K562 (cell line): ENCODE measurements at regions not wholly inside any gene's neighbourhood (a gene's known extent, or its start where the extent isn't known, plus 50 kb on each side); places are given as distances from the start of the nearest gene placed in this dataset.
A peak's percentile ranks its signal among the peaks of the same experiment; 100 is the strongest.
"Not testable (repeated sequence)": the region's sequence is repeated elsewhere in the genome, so short reads cannot be mapped to it uniquely, and the experiment has no call there.

Source experiments
- C11orf30 ChIP-seq: fragments of 450-650 bp; IDR thresholded peaks from 2 replicates; pipeline ENCODE4 v1.6.1; 2016; ENCODE audit warnings: low read depth, mild to moderate bottlenecking
- CHD2 ChIP-seq: IDR thresholded peaks from 2 replicates; pipeline ENCODE4 v1.6.1; 2011; ENCODE audit warnings: low read depth, low read length
- E2F3 ChIP-seq: fragments of 250-450 bp; sonication (Bioruptor Pico); IDR thresholded peaks from 2 replicates; pipeline ENCODE4 v1.4.0; 2020; ENCODE audit warnings: mild to moderate bottlenecking
- GABPA ChIP-seq: fragments of 200-800 bp; sonication (Bioruptor generic); conservative IDR thresholded peaks from 2 replicates; pipeline ENCODE4 v1.6.1; 2016; ENCODE audit warnings: low read depth, missing genetic modification characterization, missing compliant biosample characterization
- HDAC2 ChIP-seq: fragments of 450-650 bp; IDR thresholded peaks from 2 replicates; pipeline ENCODE4 v1.6.1; 2016; ENCODE audit warnings: mild to moderate bottlenecking
- L3MBTL2 ChIP-seq: fragments of 450-650 bp; IDR thresholded peaks from 2 replicates; pipeline ENCODE4 v1.6.1; 2016; ENCODE audit warnings: mild to moderate bottlenecking, moderate library complexity
- MYBL2 ChIP-seq, 2 experiments: fragments of 450-650 bp in 1 of 2; sonication (generic) in 1 of 2; formaldehyde crosslinking in 1 of 2; IDR thresholded peaks; 2 replicates each; pipeline versions ENCODE4 v1.6.1 to v1.8.1; 2017 to 2022; ENCODE audit warnings: borderline replicate concordance in 1 of 2, inconsistent platforms in 1 of 2, low read depth in 1 of 2, mild to moderate bottlenecking in 1 of 2, missing genetic modification reagents in 1 of 2, moderate library complexity in 1 of 2
- NCOA1 ChIP-seq: fragments of 450-650 bp; IDR thresholded peaks from 2 replicates; pipeline ENCODE4 v1.6.1; 2016; ENCODE audit warnings: low read depth
- PML ChIP-seq: IDR thresholded peaks from 2 replicates; pipeline ENCODE4 v1.6.1; 2012; ENCODE audit warnings: low read length, inconsistent platforms
- POLR2H ChIP-seq: IDR thresholded peaks from 2 replicates; pipeline ENCODE4 v1.6.1; 2016; ENCODE audit warnings: missing genetic modification characterization, low read depth, mild to moderate bottlenecking, control low read depth, missing compliant biosample characterization, moderate library complexity
- SMAD4 ChIP-seq: fragments of 250-450 bp; sonication (Bioruptor Pico); conservative IDR thresholded peaks from 2 replicates; pipeline ENCODE4 v1.8.0; 2021; ENCODE audit warnings: inconsistent platforms, mild to moderate bottlenecking, moderate library complexity
- TARDBP ChIP-seq: fragments of 450-650 bp; IDR thresholded peaks from 2 replicates; pipeline ENCODE4 v1.6.1; 2016
- TF ChIP-seq, protein P1 (sequence below): sonication (generic); formaldehyde crosslinking; IDR thresholded peaks from 2 replicates; pipeline ENCODE4 v1.8.0; 2023; ENCODE audit warnings: mild to moderate bottlenecking, missing genetic modification reagents
- TF ChIP-seq, protein P2 (sequence below), 2 experiments: fragments of 450-650 bp; IDR thresholded peaks; 2 replicates each; pipeline ENCODE4 v1.6.1; 2016; ENCODE audit warnings: mild to moderate bottlenecking in 2 of 2, borderline replicate concordance in 1 of 2, low read depth in 1 of 2, moderate library complexity in 1 of 2

DNA sequence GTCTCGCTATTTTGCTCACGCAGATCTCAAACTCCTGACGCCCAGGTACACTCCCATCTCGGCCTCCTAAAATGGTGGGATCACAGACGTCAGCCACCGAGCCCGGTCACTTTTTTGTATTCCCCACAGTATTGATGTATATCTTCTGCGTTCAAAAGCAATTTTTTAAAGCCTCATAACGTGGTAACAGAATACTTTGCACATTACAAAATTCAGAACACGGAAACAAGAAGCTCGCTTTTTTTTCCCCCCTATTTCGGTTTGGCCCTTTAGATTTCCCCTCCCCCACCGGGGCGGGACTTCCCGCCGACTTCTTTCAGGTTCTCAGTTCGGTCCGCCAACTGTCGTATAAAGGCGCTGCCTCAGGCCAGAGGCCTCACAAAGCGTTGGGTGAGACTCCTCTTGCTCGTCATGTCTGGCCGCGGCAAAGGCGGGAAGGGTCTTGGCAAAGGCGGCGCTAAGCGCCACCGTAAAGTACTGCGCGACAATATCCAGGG is 88.4 kb downstream of the OR2B2 start (continued):
- TF ChIP-seq MYBL2 (IDR thresholded peaks at IDR 0.05; ENCODE audit: low read depth) (peak; percentile 20; the same call in 1 of the 2 replicates), NCOA1 (0 out of 2 replicates have a peak, but pooled peaks have one; percentile 19), PML (peak; percentile 50), GABPA (tag) (peak; percentile 72), E2F3 (CRISPR knock-in tag) (peak; percentile 69; the same call in 1 of the 2 replicates), HDAC2 (peak; percentile 53; the same call in 1 of the 2 replicates), CHD2 (peak; percentile 68), POLR2H (tag) (peak; percentile 94), TARDBP (0 out of 2 replicates have a peak, but pooled peaks have one; percentile 21), L3MBTL2 (peak; percentile 44), C11orf30 (peak; percentile 38; the same call in 1 of the 2 replicates), SMAD4 (CRISPR knock-in tag) (peak; percentile 81)
- not testable (repeated sequence) for TF ChIP-seq MYBL2 (CRISPR knock-in tag; IDR thresholded peaks at IDR 0.05; ENCODE audit: borderline replicate concordance)
- TF ChIP-seq, protein P1, sequence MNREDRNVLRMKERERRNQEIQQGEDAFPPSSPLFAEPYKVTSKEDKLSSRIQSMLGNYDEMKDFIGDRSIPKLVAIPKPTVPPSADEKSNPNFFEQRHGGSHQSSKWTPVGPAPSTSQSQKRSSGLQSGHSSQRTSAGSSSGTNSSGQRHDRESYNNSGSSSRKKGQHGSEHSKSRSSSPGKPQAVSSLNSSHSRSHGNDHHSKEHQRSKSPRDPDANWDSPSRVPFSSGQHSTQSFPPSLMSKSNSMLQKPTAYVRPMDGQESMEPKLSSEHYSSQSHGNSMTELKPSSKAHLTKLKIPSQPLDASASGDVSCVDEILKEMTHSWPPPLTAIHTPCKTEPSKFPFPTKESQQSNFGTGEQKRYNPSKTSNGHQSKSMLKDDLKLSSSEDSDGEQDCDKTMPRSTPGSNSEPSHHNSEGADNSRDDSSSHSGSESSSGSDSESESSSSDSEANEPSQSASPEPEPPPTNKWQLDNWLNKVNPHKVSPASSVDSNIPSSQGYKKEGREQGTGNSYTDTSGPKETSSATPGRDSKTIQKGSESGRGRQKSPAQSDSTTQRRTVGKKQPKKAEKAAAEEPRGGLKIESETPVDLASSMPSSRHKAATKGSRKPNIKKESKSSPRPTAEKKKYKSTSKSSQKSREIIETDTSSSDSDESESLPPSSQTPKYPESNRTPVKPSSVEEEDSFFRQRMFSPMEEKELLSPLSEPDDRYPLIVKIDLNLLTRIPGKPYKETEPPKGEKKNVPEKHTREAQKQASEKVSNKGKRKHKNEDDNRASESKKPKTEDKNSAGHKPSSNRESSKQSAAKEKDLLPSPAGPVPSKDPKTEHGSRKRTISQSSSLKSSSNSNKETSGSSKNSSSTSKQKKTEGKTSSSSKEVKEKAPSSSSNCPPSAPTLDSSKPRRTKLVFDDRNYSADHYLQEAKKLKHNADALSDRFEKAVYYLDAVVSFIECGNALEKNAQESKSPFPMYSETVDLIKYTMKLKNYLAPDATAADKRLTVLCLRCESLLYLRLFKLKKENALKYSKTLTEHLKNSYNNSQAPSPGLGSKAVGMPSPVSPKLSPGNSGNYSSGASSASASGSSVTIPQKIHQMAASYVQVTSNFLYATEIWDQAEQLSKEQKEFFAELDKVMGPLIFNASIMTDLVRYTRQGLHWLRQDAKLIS (CRISPR knock-in tag) = peak; percentile 9; the same call in 1 of the 2 replicates
- TF ChIP-seq, protein P2, sequence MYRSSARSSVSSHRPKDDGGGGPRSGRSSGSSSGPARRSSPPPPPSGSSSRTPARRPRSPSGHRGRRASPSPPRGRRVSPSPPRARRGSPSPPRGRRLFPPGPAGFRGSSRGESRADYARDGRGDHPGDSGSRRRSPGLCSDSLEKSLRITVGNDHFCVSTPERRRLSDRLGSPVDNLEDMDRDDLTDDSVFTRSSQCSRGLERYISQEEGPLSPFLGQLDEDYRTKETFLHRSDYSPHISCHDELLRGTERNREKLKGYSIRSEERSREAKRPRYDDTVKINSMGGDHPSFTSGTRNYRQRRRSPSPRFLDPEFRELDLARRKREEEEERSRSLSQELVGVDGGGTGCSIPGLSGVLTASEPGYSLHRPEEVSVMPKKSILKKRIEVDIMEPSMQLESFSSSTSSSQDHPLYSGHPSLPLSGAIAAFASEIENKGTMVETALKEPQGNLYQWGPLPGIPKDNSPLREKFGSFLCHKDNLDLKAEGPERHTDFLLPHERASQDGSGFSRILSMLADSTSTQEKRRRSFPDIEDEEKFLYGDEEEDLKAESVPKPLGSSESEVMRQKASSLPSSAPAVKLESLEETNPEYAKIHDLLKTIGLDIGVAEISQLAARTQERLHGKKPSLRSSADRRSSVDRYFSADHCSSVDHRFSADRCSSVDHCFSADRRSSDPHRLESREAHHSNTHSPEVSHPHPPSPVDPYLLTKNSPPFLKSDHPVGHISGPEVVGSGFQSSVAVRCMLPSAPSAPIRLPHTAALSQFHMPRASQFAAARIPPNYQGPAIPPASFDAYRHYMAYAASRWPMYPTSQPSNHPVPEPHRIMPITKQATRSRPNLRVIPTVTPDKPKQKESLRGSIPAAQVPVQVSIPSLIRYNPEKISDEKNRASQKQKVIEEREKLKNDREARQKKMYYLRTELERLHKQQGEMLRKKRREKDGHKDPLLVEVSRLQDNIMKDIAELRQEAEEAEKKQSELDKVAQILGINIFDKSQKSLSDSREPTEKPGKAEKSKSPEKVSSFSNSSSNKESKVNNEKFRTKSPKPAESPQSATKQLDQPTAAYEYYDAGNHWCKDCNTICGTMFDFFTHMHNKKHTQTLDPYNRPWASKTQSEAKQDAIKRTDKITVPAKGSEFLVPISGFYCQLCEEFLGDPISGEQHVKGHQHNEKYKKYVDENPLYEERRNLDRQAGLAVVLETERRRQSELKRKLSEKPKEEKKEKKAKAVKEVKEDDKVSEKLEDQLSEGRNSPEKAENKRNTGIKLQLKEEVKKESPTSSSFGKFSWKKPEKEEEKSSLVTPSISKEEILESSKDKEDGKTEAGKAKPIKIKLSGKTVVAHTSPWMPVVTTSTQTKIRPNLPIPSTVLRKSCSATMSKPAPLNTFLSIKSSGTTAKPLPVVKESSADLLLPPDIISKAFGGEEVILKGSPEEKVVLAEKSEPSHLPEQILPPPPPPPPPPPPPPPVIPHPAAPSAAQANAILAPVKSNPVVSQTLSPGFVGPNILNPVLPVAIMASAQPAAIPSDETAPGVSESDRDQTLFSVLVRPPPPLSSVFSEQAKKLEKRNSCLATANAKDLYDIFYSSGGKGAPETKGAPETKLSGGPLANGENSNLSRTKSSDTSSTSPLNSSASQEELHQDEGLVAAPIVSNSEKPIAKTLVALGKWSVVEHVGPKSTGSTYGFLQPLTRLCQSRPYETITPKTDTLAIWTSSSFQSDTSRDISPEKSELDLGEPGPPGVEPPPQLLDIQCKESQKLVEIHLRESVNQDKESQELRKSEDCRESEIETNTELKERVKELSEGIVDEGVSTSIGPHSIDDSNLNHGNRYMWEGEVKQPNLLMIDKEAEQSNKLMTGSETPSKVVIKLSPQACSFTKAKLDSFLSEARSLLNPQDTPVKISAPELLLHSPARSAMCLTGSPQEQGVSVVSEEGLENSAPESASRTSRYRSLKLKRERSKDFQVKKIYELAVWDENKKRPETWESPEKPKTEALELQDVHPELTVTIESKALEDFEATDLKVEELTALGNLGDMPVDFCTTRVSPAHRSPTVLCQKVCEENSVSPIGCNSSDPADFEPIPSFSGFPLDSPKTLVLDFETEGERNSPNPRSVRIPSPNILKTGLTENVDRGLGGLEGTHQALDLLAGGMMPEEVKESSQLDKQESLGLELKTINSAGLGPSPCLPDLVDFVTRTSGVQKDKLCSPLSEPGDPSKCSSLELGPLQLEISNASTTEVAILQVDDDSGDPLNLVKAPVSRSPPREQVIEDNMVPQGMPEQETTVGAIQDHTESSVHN (IDR thresholded peaks at IDR 0.05; ENCODE audit: borderline replicate concordance in 1 of 2, low read depth in 1 of 2) = 0 out of 4 replicates have a peak, but pooled peaks of 1 of the 2 experiments have one; percentile 33
